DMS 273 (cell line): ENCODE measurements at regions not wholly inside any gene's neighbourhood (a gene's known extent, or its start where the extent isn't known, plus 50 kb on each side); places are given as distances from the start of the nearest gene placed in this dataset.

Source experiments
- DNase-seq: peaks from one replicate; lab custom pipeline; 2025; ENCODE audit not compliant: unreplicated experiment; lab: John Stamatoyannopoulos, UW

- DNase-seq = peak; percentile 36
Observed at GRCh38 chr2:205902041-205902899, 183.7 kb downstream of the INO80D start.

DNA sequence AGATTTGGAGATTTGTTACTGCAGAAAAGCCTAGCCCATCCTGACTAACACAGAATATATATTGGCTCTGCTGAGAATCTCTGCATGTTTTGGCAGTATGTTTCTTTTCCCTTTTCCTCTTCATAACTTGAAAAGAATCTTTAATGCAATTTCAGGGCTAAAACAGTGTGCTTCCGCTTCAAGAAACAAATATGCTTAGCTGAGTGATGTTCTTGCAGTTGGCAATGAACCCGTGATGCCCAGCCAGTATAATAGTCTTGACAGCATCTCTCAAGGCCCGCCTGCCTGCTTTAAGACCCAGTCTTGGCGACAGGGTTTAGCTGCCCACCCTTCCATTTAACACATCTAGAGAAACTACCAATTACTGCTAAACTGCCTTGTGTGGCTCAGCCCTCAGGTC is 184.5 kb downstream of the INO80D start:
- DNase-seq = no peak

- DNase-seq = no peak
Observed at GRCh38 chr2:205898744-205899143, 187.2 kb downstream of the INO80D start.

GRCh38 chr2:205895981-205896655 is 189.9 kb downstream of the INO80D start:
- DNase-seq = peak; percentile 21

GRCh38 chr2:205892665-205893259 is 193.2 kb downstream of the INO80D start:
- peak; percentile 54 for DNase-seq

GRCh38 chr2:205892251-205892655 is 193.7 kb downstream of the INO80D start:
- peak; percentile 79 for DNase-seq

DNA sequence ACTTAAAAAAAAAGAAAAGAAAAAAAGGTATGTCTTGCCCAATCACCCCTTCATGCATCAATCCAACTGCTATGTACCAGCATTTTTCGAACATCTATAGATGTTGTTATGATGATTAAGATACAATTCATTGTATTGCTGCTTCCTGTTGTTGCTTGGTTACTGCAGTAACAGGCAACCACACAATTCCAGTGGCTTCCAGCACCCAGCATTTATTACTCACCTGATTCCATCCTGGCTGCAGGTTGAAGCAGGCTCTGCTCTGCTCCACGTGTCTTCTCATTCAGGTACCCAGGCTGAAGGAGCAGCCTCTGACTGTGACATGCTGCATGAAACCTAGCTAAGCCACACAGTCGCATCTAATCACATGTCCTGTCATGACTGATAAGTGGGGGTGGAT is 196.9 kb downstream of the INO80D start:
- no peak for DNase-seq

GRCh38 chr2:205887637-205888036 is 198.3 kb downstream of the INO80D start:
- DNase-seq = no peak

GRCh38 chr2:205885492-205886099 is 200.4 kb downstream of the INO80D start:
- DNase-seq = peak; percentile 57

DNA sequence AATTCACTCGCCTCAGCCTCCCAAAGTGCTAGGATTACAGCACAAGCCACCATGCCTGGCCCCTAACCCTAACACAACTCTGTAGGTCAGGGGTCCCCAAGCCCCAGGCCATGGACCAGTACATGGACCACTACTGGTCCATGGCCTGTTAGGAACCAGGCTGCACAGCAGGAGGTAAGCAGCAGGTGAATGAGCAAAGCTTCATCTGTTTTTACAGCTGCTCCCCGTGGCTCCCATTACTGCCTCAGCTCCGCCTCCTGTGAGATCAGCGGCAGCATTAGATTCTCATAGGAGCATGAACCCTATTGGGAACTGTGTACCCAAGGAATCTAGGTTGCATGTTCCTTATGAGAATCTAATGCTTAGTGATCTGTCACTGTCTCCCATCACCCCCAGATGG is 201.7 kb downstream of the NRP2 start:
- peak; percentile 22 for DNase-seq

GRCh38 chr2:205882806-205883425 is 200.6 kb downstream of the NRP2 start:
- DNase-seq = no peak

DNA sequence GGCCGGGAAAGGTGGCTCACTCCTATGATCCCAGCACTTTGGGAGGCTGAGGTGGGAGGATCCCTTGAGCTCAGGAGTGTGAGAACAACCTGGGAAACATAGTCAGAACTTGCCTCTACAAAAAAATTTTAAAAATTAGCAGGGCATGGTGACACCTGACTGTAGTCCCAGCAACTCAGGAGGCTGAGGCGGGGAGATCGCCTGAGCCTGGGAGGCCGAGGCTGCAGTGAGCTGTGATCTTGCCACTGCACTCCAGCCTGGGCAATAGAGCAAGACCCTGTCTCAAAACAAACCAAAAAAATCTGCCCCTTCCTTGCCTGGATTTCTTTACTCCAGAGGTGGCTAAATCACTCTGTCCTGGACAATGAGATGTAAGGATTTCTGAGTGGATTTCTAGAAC is 197.7 kb downstream of the NRP2 start:
- DNase-seq = no peak

DNA sequence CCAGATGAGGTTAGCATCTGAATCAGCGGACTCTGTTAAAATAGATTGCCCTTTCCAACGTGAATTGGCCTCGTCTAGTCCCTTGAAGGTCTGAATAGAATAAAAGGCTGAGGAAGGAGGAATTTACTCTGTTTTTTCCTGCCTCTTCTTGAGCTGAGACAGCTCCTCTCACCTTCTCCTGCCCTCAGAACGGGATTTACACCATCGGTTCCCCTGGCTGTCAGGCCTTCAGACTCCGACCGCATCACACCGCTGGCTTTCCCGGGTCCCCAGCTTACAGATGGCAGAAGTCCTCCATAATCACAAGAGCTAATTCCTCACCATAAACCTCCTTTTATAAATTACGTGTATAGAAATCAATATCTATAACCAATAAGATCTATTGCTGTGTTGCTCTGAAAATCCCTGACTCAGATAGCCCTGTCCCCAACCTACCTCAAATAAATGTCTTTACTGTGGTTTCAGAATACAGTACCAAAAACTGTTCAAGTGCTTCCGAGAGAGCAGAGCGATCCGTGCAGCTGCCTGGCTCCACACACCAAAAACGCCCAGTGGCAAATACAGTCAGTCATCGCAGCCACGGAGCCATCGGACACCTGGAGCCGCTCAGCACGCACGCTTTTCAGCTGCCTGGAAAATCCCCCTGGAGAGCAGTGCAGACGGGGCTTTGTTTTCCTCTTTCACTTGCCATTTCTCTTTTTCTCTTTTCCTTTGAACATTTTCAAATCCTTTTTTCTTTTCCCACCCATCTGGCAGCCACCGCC is 196.9 kb downstream of the NRP2 start:
- DNase-seq = peak; percentile 19

- no peak for DNase-seq
Observed at GRCh38 chr2:205877496-205877895, 195.2 kb downstream of the NRP2 start.

DNA sequence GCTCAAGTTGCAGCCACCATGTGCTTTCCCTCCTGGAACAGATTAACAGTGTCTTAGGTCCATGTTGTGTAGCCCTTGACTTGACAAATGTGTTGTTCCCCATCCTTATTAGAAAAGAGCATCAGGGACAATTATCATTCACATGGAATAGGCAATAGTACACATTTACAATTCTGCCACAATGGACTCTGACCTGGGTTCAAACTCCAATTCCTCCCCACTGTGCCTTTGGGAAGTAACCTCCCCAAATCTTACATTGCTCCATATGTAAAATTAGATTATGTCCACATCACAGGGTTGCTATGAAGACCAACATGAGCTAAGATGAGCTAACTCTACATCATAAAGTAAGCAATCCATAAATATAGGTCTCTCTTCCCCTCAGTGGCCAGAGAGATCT is 193.8 kb downstream of the NRP2 start:
- no peak for DNase-seq

DNA sequence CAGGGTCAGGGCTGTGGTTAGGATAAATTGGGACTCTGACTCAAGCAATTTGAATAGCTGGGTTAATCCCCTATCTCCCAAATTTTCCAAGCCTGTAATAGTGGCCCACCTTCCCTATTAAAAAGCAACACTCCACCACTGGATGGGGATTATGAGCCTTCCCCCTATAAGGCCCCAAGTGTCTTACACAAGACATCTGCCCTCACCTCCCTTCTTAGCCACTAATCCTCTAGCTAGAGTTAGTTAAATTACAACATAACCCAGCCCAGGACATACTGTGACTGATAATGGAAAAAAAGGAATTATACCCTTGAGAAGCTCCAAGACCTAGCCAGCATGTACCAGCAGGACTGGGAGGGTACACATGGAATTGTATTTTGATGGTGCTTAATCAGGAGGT is 190.4 kb downstream of the NRP2 start:
- DNase-seq = no peak

DNA sequence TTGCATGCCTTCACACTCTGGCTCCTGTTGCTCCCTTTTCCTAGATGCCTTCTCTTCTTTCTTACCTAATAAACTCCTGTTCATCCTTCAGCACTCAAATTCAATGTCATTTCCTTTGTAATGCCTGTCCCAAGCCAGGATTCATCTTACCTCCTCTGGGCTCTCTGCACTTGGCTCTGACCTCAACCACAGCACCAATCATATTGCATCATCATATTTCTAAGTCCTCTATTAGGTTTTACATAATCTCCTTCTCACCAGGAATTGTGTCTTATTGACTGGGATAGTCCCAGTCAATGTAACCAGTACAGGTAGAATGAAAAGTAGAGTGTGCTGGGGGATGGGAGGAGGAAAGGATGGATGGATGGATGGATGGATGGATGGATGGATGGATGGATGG is 187.1 kb downstream of the NRP2 start:
- no peak for DNase-seq

- DNase-seq = no peak
Observed at GRCh38 chr2:205868773-205869333, 186.6 kb downstream of the NRP2 start.

DNA sequence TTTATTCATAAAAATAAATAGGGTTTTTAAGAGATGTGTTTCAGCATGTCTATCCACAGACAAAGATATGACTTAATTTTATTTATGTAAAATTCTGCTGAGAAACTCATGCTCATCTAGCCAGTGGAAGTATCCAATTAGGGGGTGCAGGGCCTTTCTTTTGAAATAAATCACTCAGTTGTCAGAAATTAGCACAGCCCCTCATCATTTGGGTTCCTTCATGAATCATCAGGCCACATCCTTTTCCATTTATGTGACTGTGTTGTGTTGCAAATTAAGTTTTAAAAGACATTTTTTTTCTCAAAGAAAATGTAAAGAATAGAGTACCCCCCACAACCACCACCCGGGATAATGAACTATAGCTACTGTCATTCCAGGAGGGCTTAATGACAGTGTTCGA is 185.8 kb downstream of the NRP2 start:
- DNase-seq = no peak

GRCh38 chr2:205867371-205867770 is 185.1 kb downstream of the NRP2 start:
- DNase-seq = no peak
